Erythroblast (primary cell): ENCODE measurements at regions not wholly inside any gene's neighbourhood (a gene's known extent, or its start where the extent isn't known, plus 50 kb on each side); places are given as distances from the start of the nearest gene placed in this dataset.

Experiments used
- GATA1 ChIP-seq: IDR thresholded peaks from 2 replicates; pipeline ENCODE4 v1.6.1; 2011; ENCODE audit warnings: low read depth, mild to moderate bottlenecking, control low read depth, low read length, moderate library complexity
- POLR2A ChIP-seq: IDR thresholded peaks from 2 replicates; pipeline ENCODE4 v1.6.1; 2011; ENCODE audit warnings: mild to moderate bottlenecking, low read length

GRCh38 chr4:149292425-149293007 is 523.1 kb downstream of the IQCM start:
- TF ChIP-seq POLR2A: no peak
- no peak for TF ChIP-seq GATA1
